Effector CD4-positive, alpha-beta T cell (primary cell): ENCODE measurements at regions not wholly inside any gene's neighbourhood (a gene's known extent, or its start where the extent isn't known, plus 50 kb on each side); places are given as distances from the start of the nearest gene placed in this dataset.

Experiments
- DNase-seq: peaks from one replicate; pipeline ENCODE4 v3.0.0-alpha.2; 2020

DNA sequence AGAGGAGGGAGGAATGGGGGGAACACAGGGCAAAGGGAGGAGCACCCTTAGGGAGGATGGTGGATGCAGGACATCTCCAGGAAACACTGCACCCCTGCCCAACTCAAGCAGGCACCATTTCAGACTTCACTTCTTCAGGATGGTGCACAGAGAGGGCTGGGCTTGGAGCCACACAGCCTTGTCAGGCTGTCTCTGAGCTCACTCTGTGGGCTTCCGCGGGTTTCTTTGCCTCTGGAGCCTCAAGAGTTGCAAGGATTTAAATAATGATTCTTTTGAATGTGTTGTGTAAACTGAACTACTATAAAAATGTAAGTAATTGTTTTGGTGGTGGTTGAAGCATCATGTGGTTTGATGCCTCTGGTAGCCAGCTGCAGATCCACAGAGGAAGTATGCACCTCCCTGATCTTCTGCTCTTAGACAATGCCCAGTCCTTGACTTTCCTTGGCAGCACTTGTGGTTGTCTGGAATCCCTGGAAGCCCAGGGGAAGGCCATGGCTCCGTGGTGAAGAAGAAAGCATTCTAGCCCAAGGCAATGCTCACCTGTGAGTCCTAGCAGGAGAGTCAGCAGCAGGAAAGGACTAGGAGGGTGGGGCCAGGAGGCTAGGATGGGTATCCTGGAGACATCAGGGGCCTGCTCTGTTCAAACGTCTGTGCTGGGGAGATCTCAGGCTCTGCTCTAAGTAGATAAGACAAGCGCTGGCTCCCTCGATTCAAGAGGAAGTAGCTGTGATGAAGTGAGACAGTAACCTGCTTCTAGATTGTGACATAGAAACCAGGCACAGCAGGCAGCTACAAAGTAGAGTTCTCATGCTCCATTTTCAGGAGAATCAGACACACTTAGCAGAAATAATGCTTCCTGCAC is 50.2 kb upstream of the SIRPG start:
- DNase-seq = no peak
